PC-9 (cell line): ENCODE measurements at regions not wholly inside any gene's neighbourhood (a gene's known extent, or its start where the extent isn't known, plus 50 kb on each side); places are given as distances from the start of the nearest gene placed in this dataset.

Experiments used
- CTCF ChIP-seq: fragments of 200-600 bp; sonication (generic); conservative IDR thresholded peaks from 2 replicates; pipeline ENCODE4 v1.6.1; 2017; ENCODE audit warnings: mixed run types, antibody characterized with exemption, mild to moderate bottlenecking, moderate library complexity
- EZH2 ChIP-seq: fragments of 200-600 bp; sonication (generic); IDR thresholded peaks from 2 replicates; pipeline ENCODE4 v1.8.0; 2017; ENCODE audit warnings: antibody characterized with exemption, low read depth

GRCh38 chr7:35533902-35534301 lies 161.0 kb downstream of the HERPUD2 start:
- TF ChIP-seq CTCF (no peak), EZH2 (no peak)
